ENCODE measurements at regions not wholly inside any gene's neighbourhood (a gene's known extent, or its start where the extent isn't known, plus 50 kb on each side); places are given as distances from the start of the nearest gene placed in this dataset.

DNA sequence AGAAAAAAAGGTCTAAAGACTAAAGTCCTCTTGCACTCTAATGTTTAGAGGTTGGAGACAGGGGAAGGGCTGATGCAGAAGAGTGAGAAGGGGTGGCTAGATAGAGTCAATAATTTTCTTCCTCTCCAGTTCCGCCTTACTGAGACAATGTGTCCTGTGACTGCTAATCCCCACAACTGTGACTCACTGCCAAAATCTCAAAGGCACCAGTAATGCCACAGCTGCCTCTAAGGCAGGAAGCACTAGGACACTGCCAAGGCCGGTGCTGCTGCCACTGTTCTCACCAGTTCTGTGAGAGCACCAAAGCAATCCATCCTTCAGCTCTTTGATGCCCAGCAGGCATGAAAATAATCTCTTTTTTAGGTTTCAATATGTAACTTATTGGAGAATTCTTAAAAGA lies 701.9 kb upstream of the MAP3K7 start:
- WGBS = 87% methylated on average over 2 of the region's 2 CpGs
- Histone ChIP-seq H3K4me1 (ENCODE audit: insufficient read depth) (no peaks in the 10 kb centered on the region), H3K36me3 (ENCODE audit: insufficient read depth) (no peaks in the 10 kb centered on the region), H3K4me3 (ENCODE audit: low read depth, low read length) (no peak overlapping the region), H3K27ac (ENCODE audit: low read depth) (no peak overlapping the region)
- DNase-seq (ENCODE audit: extremely low spot score) = no peak

GRCh38 chr6:91281901-91282300 lies 695.0 kb upstream of the MAP3K7 start:
- no peaks in the 10 kb centered on the region for H3K4me1 ChIP-seq (ENCODE audit: insufficient read depth)
- no peak overlapping the region for H3K27ac ChIP-seq (ENCODE audit: low read depth)
- DNase-seq (ENCODE audit: extremely low spot score) = no peak
- H3K4me3 ChIP-seq (ENCODE audit: low read depth, low read length) = no peak overlapping the region
- H3K36me3 ChIP-seq (ENCODE audit: insufficient read depth) = no peaks in the 10 kb centered on the region

DNA sequence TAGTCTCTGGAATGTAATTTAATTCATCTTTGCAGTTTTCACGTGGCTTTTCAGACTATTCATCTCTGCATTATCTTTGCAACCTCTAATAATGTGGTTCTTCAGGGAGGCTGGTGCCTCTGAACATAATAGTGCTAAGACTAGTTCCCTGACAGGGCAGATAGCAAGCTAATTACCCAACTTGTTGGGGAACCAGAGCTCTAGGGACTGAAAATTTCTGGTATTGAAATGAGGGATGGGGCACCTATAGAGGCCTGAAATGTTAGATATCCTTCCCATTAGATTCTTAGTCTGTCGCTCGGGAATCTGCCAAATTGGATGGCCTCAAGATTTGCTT lies 693.6 kb upstream of the MAP3K7 start:
- 71% methylated on average over 3 of the region's 3 CpGs for WGBS
- DNase-seq (ENCODE audit: extremely low spot score) = no peak
- no peaks in the 10 kb centered on the region for H3K36me3 ChIP-seq (ENCODE audit: insufficient read depth)

GRCh38 chr6:91279740-91280493 lies 693.0 kb upstream of the MAP3K7 start:
- DNase-seq (ENCODE audit: extremely low spot score) = no peak
- no peak overlapping the region for H3K27ac ChIP-seq (ENCODE audit: low read depth)
- WGBS = 88% methylated on average over 7 of the region's 7 CpGs

More for the DNA sequence above, 693.6 kb upstream of the MAP3K7 start:
- no peaks in the 10 kb centered on the region for H3K4me1 ChIP-seq (ENCODE audit: insufficient read depth)
- H3K4me3 ChIP-seq (ENCODE audit: low read depth, low read length) = no peak overlapping the region
- H3K27ac ChIP-seq (ENCODE audit: low read depth) = no peak overlapping the region

DNA sequence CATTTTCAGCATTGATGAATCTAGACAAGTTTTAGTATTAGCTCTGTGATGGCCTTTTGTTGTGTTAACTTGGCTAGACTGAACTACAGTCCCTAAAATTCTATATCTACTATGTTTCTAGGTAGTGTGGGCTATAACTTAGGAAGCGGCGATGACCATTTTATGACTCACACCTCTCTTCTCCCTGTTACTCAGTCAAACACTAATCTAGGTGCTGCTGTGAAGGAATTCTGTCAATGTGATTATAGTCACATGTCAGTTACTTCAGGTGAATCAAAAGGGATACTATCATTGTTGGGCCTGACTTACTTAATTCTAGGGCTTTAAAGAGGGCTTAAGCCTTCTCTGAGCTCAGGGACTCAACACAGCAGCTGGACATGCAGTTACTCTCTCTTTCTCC lies 691.5 kb upstream of the MAP3K7 start:
- Histone ChIP-seq H3K36me3 (ENCODE audit: insufficient read depth) (no peaks in the 10 kb centered on the region), H3K4me3 (ENCODE audit: low read depth, low read length) (no peak overlapping the region), H3K27ac (ENCODE audit: low read depth) (no peak overlapping the region), H3K4me1 (ENCODE audit: insufficient read depth) (no peaks in the 10 kb centered on the region)
- no peak for DNase-seq (ENCODE audit: extremely low spot score)
- 95% methylated on average over 2 of the region's 2 CpGs for WGBS

More at GRCh38 chr6:91279740-91280493, 693.0 kb upstream of the MAP3K7 start:
- Histone ChIP-seq H3K36me3 (ENCODE audit: insufficient read depth) (no peaks in the 10 kb centered on the region), H3K4me3 (ENCODE audit: low read depth, low read length) (no peak overlapping the region), H3K4me1 (ENCODE audit: insufficient read depth) (no peaks in the 10 kb centered on the region)

DNA sequence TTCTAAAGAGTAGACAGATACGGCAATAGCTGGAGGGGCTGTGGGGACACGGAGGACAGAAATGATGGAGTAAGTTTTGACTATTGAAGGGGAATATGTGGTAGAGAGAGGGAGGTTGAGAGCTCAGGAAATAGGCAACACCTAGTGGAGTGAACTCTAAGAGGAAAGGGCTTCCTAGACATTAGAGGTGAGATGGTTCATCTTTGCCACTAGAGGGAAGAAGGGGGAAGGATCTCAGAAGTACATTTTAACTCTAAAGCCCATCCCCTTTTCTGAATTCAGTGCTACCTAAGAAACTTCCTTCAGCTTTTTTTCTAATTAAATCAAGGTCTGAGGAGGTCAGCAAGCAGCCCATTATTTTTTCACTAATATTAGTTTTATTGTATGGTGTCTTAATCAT lies 689.4 kb upstream of the MAP3K7 start:
- H3K27ac ChIP-seq (ENCODE audit: low read depth) = no peak overlapping the region
- H3K4me3 ChIP-seq (ENCODE audit: low read depth, low read length) = no peak overlapping the region
- no peaks in the 10 kb centered on the region for H3K36me3 ChIP-seq (ENCODE audit: insufficient read depth)
- no peaks in the 10 kb centered on the region for H3K4me1 ChIP-seq (ENCODE audit: insufficient read depth)
- no peak for DNase-seq (ENCODE audit: extremely low spot score)
- WGBS = 60% methylated on average over 2 of the region's 2 CpGs

- DNase-seq (ENCODE audit: extremely low spot score) = no peak
- Histone ChIP-seq H3K4me3 (ENCODE audit: low read depth, low read length) (no peak overlapping the region), H3K4me1 (ENCODE audit: insufficient read depth) (no peaks in the 10 kb centered on the region), H3K36me3 (ENCODE audit: insufficient read depth) (no peaks in the 10 kb centered on the region), H3K27ac (ENCODE audit: low read depth) (no peak overlapping the region)
- WGBS = 49% methylated on average over 5 of the region's 5 CpGs
Observed at GRCh38 chr6:91273729-91274128, 686.9 kb upstream of the MAP3K7 start.

DNA sequence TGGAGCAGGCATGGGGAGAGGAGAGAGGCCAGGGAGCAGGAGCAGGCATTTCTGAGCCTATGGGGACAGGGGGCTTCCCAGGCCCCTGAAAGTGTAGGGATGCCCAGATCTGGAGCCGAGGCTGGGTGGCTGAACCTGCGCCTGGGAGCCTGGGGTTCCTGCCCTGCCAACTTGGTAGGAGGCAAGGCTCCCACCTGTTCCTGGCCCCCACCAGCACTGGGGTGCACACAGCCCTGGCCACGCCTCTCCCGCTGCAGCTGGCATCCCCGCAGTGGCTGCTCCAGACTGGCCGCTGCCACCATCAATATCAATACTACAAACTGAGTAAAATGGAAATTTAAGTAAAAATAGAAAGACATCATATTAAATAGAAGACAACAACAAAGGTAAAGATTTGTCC lies 684.9 kb upstream of the MAP3K7 start:
- H3K27ac ChIP-seq (ENCODE audit: low read depth) = no peak overlapping the region
- H3K36me3 ChIP-seq (ENCODE audit: insufficient read depth) = no peaks in the 10 kb centered on the region
- no peak for DNase-seq (ENCODE audit: extremely low spot score)
- WGBS = 98% methylated on average over 6 of the region's 6 CpGs
- no peaks in the 10 kb centered on the region for H3K4me1 ChIP-seq (ENCODE audit: insufficient read depth)
- H3K4me3 ChIP-seq (ENCODE audit: low read depth, low read length) = no peak overlapping the region

- Histone ChIP-seq H3K4me3 (ENCODE audit: low read depth, low read length) (no peak overlapping the region), H3K4me1 (ENCODE audit: insufficient read depth) (no peaks in the 10 kb centered on the region), H3K27ac (ENCODE audit: low read depth) (no peak overlapping the region), H3K36me3 (ENCODE audit: insufficient read depth) (no peaks in the 10 kb centered on the region)
- 29% methylated on average over 2 of the region's 2 CpGs for WGBS
- no peak for DNase-seq (ENCODE audit: extremely low spot score)
Observed at GRCh38 chr6:91268941-91269340, 682.1 kb upstream of the MAP3K7 start.

DNA sequence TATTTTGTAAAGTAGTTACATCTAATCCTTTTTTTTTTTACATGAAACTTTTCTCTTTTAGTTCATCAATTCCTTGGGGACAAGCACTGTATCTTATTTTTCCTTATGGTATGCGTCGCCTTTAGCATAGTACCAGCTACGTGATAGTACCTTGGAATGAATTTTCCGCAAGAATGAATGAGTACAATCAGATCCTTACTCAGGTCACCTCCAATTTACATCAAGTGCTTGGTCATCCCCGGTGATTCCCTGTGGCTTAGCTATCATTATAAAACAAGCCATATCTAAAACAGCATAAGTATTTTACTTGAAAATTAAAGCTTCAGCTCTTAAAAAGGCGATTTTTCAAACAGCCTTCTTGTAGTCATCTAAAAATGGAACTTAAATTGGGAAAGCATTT lies 680.4 kb upstream of the MAP3K7 start:
- no peak overlapping the region for H3K27ac ChIP-seq (ENCODE audit: low read depth)
- no peaks in the 10 kb centered on the region for H3K36me3 ChIP-seq (ENCODE audit: insufficient read depth)
- H3K4me3 ChIP-seq (ENCODE audit: low read depth, low read length) = no peak overlapping the region
- DNase-seq (ENCODE audit: extremely low spot score) = no peak
- 90% methylated on average over 6 of the region's 6 CpGs for WGBS
- H3K4me1 ChIP-seq (ENCODE audit: insufficient read depth) = no peaks in the 10 kb centered on the region

- DNase-seq (ENCODE audit: extremely low spot score) = no peak
- H3K4me3 ChIP-seq (ENCODE audit: low read depth, low read length) = no peak overlapping the region
- H3K36me3 ChIP-seq (ENCODE audit: insufficient read depth) = no peaks in the 10 kb centered on the region
- no peak overlapping the region for H3K27ac ChIP-seq (ENCODE audit: low read depth)
- H3K4me1 ChIP-seq (ENCODE audit: insufficient read depth) = no peaks in the 10 kb centered on the region
Observed at GRCh38 chr6:91266156-91266555, 679.3 kb upstream of the MAP3K7 start.

DNA sequence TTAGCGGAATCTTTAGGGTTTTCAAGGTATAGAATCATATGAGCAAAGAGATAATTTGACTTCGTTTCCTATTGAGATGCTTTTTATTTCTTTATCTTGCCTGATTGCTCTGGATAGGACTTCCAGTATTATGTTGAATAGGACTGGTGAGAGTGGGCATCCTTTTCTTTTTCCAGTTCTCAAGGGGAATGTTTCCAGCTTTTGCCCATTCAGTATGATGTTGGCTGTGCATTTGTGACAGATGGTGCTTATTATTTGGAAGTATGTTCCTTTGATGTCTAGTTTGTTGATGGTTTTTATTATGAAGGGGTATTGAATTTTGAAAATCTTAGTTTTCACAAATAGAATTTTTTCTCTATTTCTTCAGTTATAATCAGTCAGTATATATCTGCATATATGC lies 656.6 kb upstream of the MAP3K7 start:
- H3K4me3 ChIP-seq (ENCODE audit: low read depth, low read length) = no peak overlapping the region
- no peaks in the 10 kb centered on the region for H3K36me3 ChIP-seq (ENCODE audit: insufficient read depth)
- 87% methylated on average over 2 of the region's 2 CpGs for WGBS
- no peak overlapping the region for H3K27ac ChIP-seq (ENCODE audit: low read depth)
- no peaks in the 10 kb centered on the region for H3K4me1 ChIP-seq (ENCODE audit: insufficient read depth)
- no peak for DNase-seq (ENCODE audit: extremely low spot score)

DNA sequence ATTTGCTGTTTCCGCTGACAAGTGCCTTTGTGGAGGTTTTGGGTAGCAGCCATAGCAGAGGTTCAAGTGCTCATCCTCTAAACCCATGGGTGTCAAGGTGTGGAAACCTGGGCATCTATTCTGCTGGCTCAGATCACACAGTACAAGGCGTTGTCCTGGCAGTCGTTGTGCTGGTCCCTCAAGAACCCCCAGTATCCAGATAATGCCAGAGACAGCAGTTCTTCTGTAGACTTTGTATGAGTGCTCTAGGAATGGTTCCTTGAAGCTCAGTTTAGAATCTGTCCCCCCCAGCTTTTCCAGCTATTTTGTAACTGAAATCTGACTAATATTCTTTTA lies 655.7 kb upstream of the MAP3K7 start:
- Histone ChIP-seq H3K27ac (ENCODE audit: low read depth) (no peak overlapping the region), H3K4me3 (ENCODE audit: low read depth, low read length) (no peak overlapping the region), H3K4me1 (ENCODE audit: insufficient read depth) (no peaks in the 10 kb centered on the region), H3K36me3 (ENCODE audit: insufficient read depth) (no peaks in the 10 kb centered on the region)
- no peak for DNase-seq (ENCODE audit: extremely low spot score)
- 84% methylated on average over 3 of the region's 3 CpGs for WGBS

GRCh38 chr6:91241946-91242613 lies 655.2 kb upstream of the MAP3K7 start:
- no peak overlapping the region for H3K4me3 ChIP-seq (ENCODE audit: low read depth, low read length)
- 81% methylated on average over 6 of the region's 6 CpGs for WGBS
- H3K27ac ChIP-seq (ENCODE audit: low read depth) = no peak overlapping the region
- no peak for DNase-seq (ENCODE audit: extremely low spot score)
- no peaks in the 10 kb centered on the region for H3K36me3 ChIP-seq (ENCODE audit: insufficient read depth)
- no peaks in the 10 kb centered on the region for H3K4me1 ChIP-seq (ENCODE audit: insufficient read depth)

Data from urinary bladder (tissue), 3 donors.